ENCODE measurements at regions not wholly inside any gene's neighbourhood (a gene's known extent, or its start where the extent isn't known, plus 50 kb on each side); places are given as distances from the start of the nearest gene placed in this dataset.

GRCh38 chr4:159414305-159414704, 311.4 kb downstream of the RAPGEF2 start:
- no peak overlapping the region for H2AFZ ChIP-seq (ENCODE audit: low read length)
- H2AK5ac ChIP-seq (ENCODE audit: low read depth, low read length), result no peak overlapping the region
- no peaks in the 10 kb centered on the region for H3K36me3 ChIP-seq (ENCODE audit: control insufficient read depth in 2 of 4, insufficient read depth in 4 of 4, low read length in 3 of 4)
- TF ChIP-seq RXRA (IDR thresholded peaks at IDR 0.05; ENCODE audit: insufficient read depth, low read depth, low read length) (no peak), GTF2F1 (IDR thresholded peaks at IDR 0.05; ENCODE audit: borderline replicate concordance, low read depth, low read length) (no peak), ASH2L (IDR thresholded peaks at IDR 0.05; ENCODE audit: low read length) (no peak), RAD21 (IDR thresholded peaks at IDR 0.05 in 1 of 2, conservative IDR thresholded peaks at IDR 0.05 in 1 of 2; ENCODE audit: low read depth in 2 of 2, low read length in 2 of 2) (no peak), CHD2 (IDR thresholded peaks at IDR 0.05; ENCODE audit: low read length) (no peak), PHF8 (conservative IDR thresholded peaks at IDR 0.05; ENCODE audit: low read depth, low read length) (no peak), BCL11A (IDR thresholded peaks at IDR 0.05; ENCODE audit: low read depth in 2 of 2, low read length in 2 of 2) (no peak), EGR1 (IDR thresholded peaks at IDR 0.05; ENCODE audit: borderline replicate concordance, low read depth, low read length) (no peak), HDAC2 (IDR thresholded peaks at IDR 0.05; ENCODE audit: borderline replicate concordance in 1 of 2, low read depth in 2 of 2, low read length in 2 of 2) (no peak)
- peaks cover 0 to 3% (median 1%) of the 10 kb centered on the region in 4 experiments; a peak in 1 of 7 replicates for H3K4me1 ChIP-seq (replicated peaks in 1 of 4; ENCODE audit: control insufficient read depth in 3 of 4, insufficient read depth in 4 of 4, low read length in 3 of 4)
- 87% methylated on average over 4 of the region's 4 CpGs; no CpG with 5 or more reads in 1 of the 2 experiments for whole genome bisulfite sequencing, 2 experiments (ENCODE audit: extremely low coverage in 1 of 2, insufficient coverage in 1 of 2, insufficient read length in 1 of 2, insufficient replicate concordance in 2 of 2, low coverage in 1 of 2, low lambda C conversion rate in 2 of 2, missing lambda C conversion rate in 1 of 2)
- CTCF ChIA-PET (ENCODE audit: partially characterized antibody), result no interaction called here
- no peak overlapping the region for H3K4me3 ChIP-seq (ENCODE audit: extremely low read depth in 1 of 4, insufficient read depth in 2 of 4, low read depth in 3 of 4, low read length in 4 of 4)
- H4K91ac ChIP-seq (replicated peaks; ENCODE audit: insufficient read length, low read length), result no peak overlapping the region
- DNase-seq (ENCODE audit: low read depth in 1 of 2, low spot score in 2 of 2) (no peak), FAIRE-seq (no peak)
- no peak overlapping the region for H3K56ac ChIP-seq (replicated peaks; ENCODE audit: insufficient read length, low read depth, low read length)
- H2BK20ac ChIP-seq (ENCODE audit: low read length), result no peak overlapping the region
- no peak overlapping the region for H2BK5ac ChIP-seq (ENCODE audit: low read depth, low read length)
- no peaks in the 10 kb centered on the region for H3K79me1 ChIP-seq (ENCODE audit: low read depth, low read length)
- H3K4me2 ChIP-seq (ENCODE audit: insufficient read depth in 1 of 2, low read depth in 2 of 2, low read length in 2 of 2), result no peak overlapping the region
- 0 out of 4 replicates have a peak, but pooled peaks cover 0 to 4% of the 10 kb centered on the region in 2 experiments for H3K9me3 ChIP-seq (ENCODE audit: insufficient read depth in 2 of 2, low read depth in 1 of 2, low read length in 1 of 2)
- no peak overlapping the region for H2BK12ac ChIP-seq (ENCODE audit: low read depth, low read length)
- H3K27me3 ChIP-seq (replicated peaks in 1 of 4; ENCODE audit: control insufficient read depth in 3 of 4, extremely low read depth in 1 of 4, insufficient read depth in 3 of 4, low read length in 3 of 4), result peaks cover 0 to 1% (median 0%) of the 10 kb centered on the region in 4 experiments; a peak in 1 of 7 replicates
- H2BK120ac ChIP-seq (replicated peaks; ENCODE audit: low read depth, low read length), result no peak overlapping the region
- no peaks in the 10 kb centered on the region for H4K20me1 ChIP-seq (replicated peaks in 1 of 2; ENCODE audit: control insufficient read depth in 1 of 2, insufficient read depth in 2 of 2, low read length in 2 of 2)
- POLR2A ChIA-PET (ENCODE audit: partially characterized antibody), result no interaction called here
- H4K8ac ChIP-seq (ENCODE audit: extremely low read depth, insufficient read depth, low read length), result no peak overlapping the region
- no peak overlapping the region for H2BK15ac ChIP-seq (ENCODE audit: low read length)
- H3K23me2 ChIP-seq (ENCODE audit: low read depth, low read length), result no peaks in the 10 kb centered on the region
- H3K18ac ChIP-seq (ENCODE audit: extremely low read depth, low read length), result no peak overlapping the region
- no peak overlapping the region for H3K23ac ChIP-seq (ENCODE audit: insufficient read length)
- no peak overlapping the region for H3K4ac ChIP-seq (replicated peaks; ENCODE audit: insufficient read length, low read depth, low read length)
- H3K27ac ChIP-seq (ENCODE audit: low read depth, low read length), result no peak overlapping the region
- H3K14ac ChIP-seq (ENCODE audit: insufficient read length), result no peak overlapping the region
- no peak overlapping the region for H4K5ac ChIP-seq (ENCODE audit: insufficient read length, low read depth, low read length)
- H3K9ac ChIP-seq (replicated peaks in 1 of 4; ENCODE audit: extremely low read depth in 1 of 4, low read depth in 3 of 4, low read length in 3 of 4), result no peak overlapping the region
- H3K79me2 ChIP-seq (ENCODE audit: control insufficient read depth in 1 of 2, insufficient read depth in 2 of 2, low read length in 2 of 2), result no peaks in the 10 kb centered on the region

Data from H1 (cell line).